HCT116 (cell line): ENCODE measurements at regions not wholly inside any gene's neighbourhood (a gene's known extent, or its start where the extent isn't known, plus 50 kb on each side); places are given as distances from the start of the nearest gene placed in this dataset.

Experiments
- ATAC-seq: fragments of 200-7000 bp; cut with Tn5 transposase; 2 replicates; pipeline ENCODE4 v1.9.1; 2020; ENCODE audit warnings: mild to moderate bottlenecking, moderate library complexity
- BruUV-seq: library from RNA; stranded (reverse); fragments of 400-500 nt; replicated peaks from 2 replicates; lab custom pipeline; 2021; lab: Mats Ljungman, UMichigan
- CTCF ChIA-PET: fragments of 300-600 bp; sonication (Branson Sonifier 250); formaldehyde crosslinking; loops from one replicate; lab custom pipeline; 2021; ENCODE audit warnings: antibody characterized with exemption; lab: Charles Lee
- POLR2A ChIA-PET: fragments of 300-600, 350-600 bp; sonication (Branson Sonifier 250); formaldehyde crosslinking; loops from one replicate; lab custom pipeline; 2021; ENCODE audit warnings: antibody characterized with exemption; lab: Charles Lee
- RAD21 ChIA-PET, 2 experiments: fragments of 300-600 bp; sonication (Branson Sonifier 250); formaldehyde crosslinking; loops; one replicate each; lab custom pipeline; 2023; ENCODE audit warnings: low total read pairs in 2 of 2; ENCODE audit not compliant: uncharacterized antibody in 2 of 2, unreplicated experiment in 2 of 2, low non-redundant PET in 1 of 2; lab: Charles Lee
- DNase-seq: peaks from one replicate; pipeline ENCODE4 v3.0.0-alpha.2; 2010; ENCODE audit warnings: low read depth, low spot score
- H2AFZ ChIP-seq: fragments of 200-600 bp; shearing (Covaris generic), sonication (generic); 2 replicates; pipeline ENCODE4 v1.6.1; 2017; ENCODE audit warnings: low read depth, mixed run types, mixed read lengths, antibody characterized with exemption, low read length; ENCODE audit not compliant: poor library complexity, severe bottlenecking
- H3K27ac ChIP-seq: 2 replicates; pipeline ENCODE4 v1.5.1; 2012; ENCODE audit warnings: low read depth, low read length
- H3K27me3 ChIP-seq: fragments of 200-600 bp; sonication (generic); 2 replicates; pipeline ENCODE4 v1.6.1; 2016; ENCODE audit warnings: mixed run types, low read length, mixed read lengths; ENCODE audit not compliant: insufficient read depth
- H3K36me3 ChIP-seq, 2 experiments: fragments of 200-500 bp in 1 of 2; fragments of 200-600 bp in 1 of 2; sonication (Bioruptor generic) in 1 of 2; sonication (generic) in 1 of 2; 2 replicates each; pipeline versions ENCODE4 v1.5.1 to v1.6.1; 2014 to 2016; ENCODE audit warnings: low read length in 2 of 2, inconsistent platforms in 1 of 2, mixed read lengths in 1 of 2, mixed run types in 1 of 2; ENCODE audit not compliant: insufficient read depth in 2 of 2, control insufficient read depth in 1 of 2
- H3K4me1 ChIP-seq, 2 experiments: fragments of 200-600 bp in 1 of 2; sonication (generic) in 1 of 2; 2 replicates each; pipeline versions ENCODE4 v1.5.1 to v1.6.1; 2012 to 2017; ENCODE audit warnings: low read length in 2 of 2, inconsistent platforms in 1 of 2, mild to moderate bottlenecking in 1 of 2, mixed read lengths in 1 of 2, mixed run types in 1 of 2, moderate library complexity in 1 of 2; ENCODE audit not compliant: insufficient read depth in 2 of 2, control insufficient read depth in 1 of 2
- H3K4me2 ChIP-seq: fragments of 200-600 bp; sonication (generic); 2 replicates; pipeline ENCODE4 v1.6.1; 2017; ENCODE audit warnings: mixed run types, low read length, mixed read lengths
- H3K4me3 ChIP-seq, 2 experiments: fragments of 200-600 bp in 1 of 2; sonication (generic) in 1 of 2; replicated peaks in 1 of 2; 2 replicates each; pipeline ENCODE4 v1.5.1; 2011 to 2016; ENCODE audit warnings: low read length in 2 of 2, control low read depth in 1 of 2, low read depth in 1 of 2, mild to moderate bottlenecking in 1 of 2, mixed read lengths in 1 of 2, mixed run types in 1 of 2
- H3K79me2 ChIP-seq: fragments of 200-600 bp; sonication (generic); 2 replicates; pipeline ENCODE4 v1.6.1; 2017; ENCODE audit warnings: mild to moderate bottlenecking, mixed run types, low read length, moderate library complexity, mixed read lengths; ENCODE audit not compliant: insufficient read depth
- H3K9ac ChIP-seq: fragments of 200-600 bp; sonication (generic); 2 replicates; pipeline ENCODE4 v1.6.1; 2016; ENCODE audit warnings: low read length, mixed read lengths
- H3K9me2 ChIP-seq: fragments of 200-600 bp; sonication (generic), shearing (Covaris generic); 2 replicates; pipeline ENCODE4 v1.6.1; 2017; ENCODE audit warnings: mixed run types, mild to moderate bottlenecking, moderate library complexity; ENCODE audit not compliant: insufficient read depth
- H3K9me3 ChIP-seq, 2 experiments: fragments of 200-500 bp in 1 of 2; fragments of 200-600 bp in 1 of 2; sonication (Bioruptor generic) in 1 of 2; sonication (generic) in 1 of 2; 2 replicates each; pipeline ENCODE4 v1.6.1; 2014 to 2017; ENCODE audit warnings: low read length in 2 of 2, mixed read lengths in 2 of 2, inconsistent platforms in 1 of 2, low read depth in 1 of 2, mild to moderate bottlenecking in 1 of 2, mixed run types in 1 of 2, moderate library complexity in 1 of 2; ENCODE audit not compliant: control insufficient read depth in 1 of 2, insufficient read depth in 1 of 2
- H4K20me1 ChIP-seq: fragments of 200-600 bp; sonication (generic), shearing (Covaris generic); 2 replicates; pipeline ENCODE4 v1.6.1; 2017; ENCODE audit warnings: mixed run types, mild to moderate bottlenecking, moderate library complexity; ENCODE audit not compliant: insufficient read depth
- ATF3 ChIP-seq: IDR thresholded peaks from 2 replicates; pipeline ENCODE4 v1.6.1; 2012
- CBX3 ChIP-seq: IDR thresholded peaks from 2 replicates; pipeline ENCODE4 v1.6.1; 2012; ENCODE audit warnings: low read depth
- CEBPB ChIP-seq: IDR thresholded peaks from 2 replicates; pipeline ENCODE4 v1.6.1; 2012; ENCODE audit warnings: low read depth
- ELF1 ChIP-seq: IDR thresholded peaks from 2 replicates; pipeline ENCODE4 v1.6.1; 2012; ENCODE audit warnings: low read depth, borderline replicate concordance
- EZH2 ChIP-seq: fragments of 200-600 bp; sonication (generic); IDR thresholded peaks from 2 replicates; pipeline ENCODE4 v1.6.1; 2017; ENCODE audit warnings: antibody characterized with exemption, mixed run types
- EZH2phosphoT487 ChIP-seq: fragments of 200-600 bp; IDR thresholded peaks from 2 replicates; pipeline ENCODE4 v1.6.1; 2018; ENCODE audit warnings: antibody characterized with exemption, borderline replicate concordance
- FOSL1 ChIP-seq: IDR thresholded peaks from 2 replicates; pipeline ENCODE4 v1.6.1; 2012; ENCODE audit warnings: low read depth
- POLR2A ChIP-seq: IDR thresholded peaks from 2 replicates; pipeline ENCODE4 v1.7.0; 2011; ENCODE audit warnings: borderline replicate concordance; ENCODE audit not compliant: insufficient read depth, insufficient read length; ENCODE audit errors: extremely low read depth
- POLR2AphosphoS5 ChIP-seq: IDR thresholded peaks from 2 replicates; pipeline ENCODE4 v1.6.1; 2011; ENCODE audit warnings: mild to moderate bottlenecking, low read depth, low read length, moderate library complexity
- SIN3A ChIP-seq: IDR thresholded peaks from 2 replicates; pipeline ENCODE4 v1.6.1; 2012; ENCODE audit warnings: low read depth
- SP1 ChIP-seq: IDR thresholded peaks from 2 replicates; pipeline ENCODE4 v1.6.1; 2012; ENCODE audit warnings: low read depth
- SRF ChIP-seq: IDR thresholded peaks from 2 replicates; pipeline ENCODE4 v1.6.1; 2012; ENCODE audit warnings: low read depth
- TCF7L2 ChIP-seq: IDR thresholded peaks from 2 replicates; pipeline ENCODE4 v1.7.0; 2011; ENCODE audit warnings: borderline replicate concordance, inconsistent platforms; ENCODE audit not compliant: insufficient read depth, insufficient read length; ENCODE audit errors: extremely low read depth
- YY1 ChIP-seq: IDR thresholded peaks from 2 replicates; pipeline ENCODE4 v1.6.1; 2011; ENCODE audit warnings: low read length, low read depth, moderate library complexity, mild to moderate bottlenecking; ENCODE audit not compliant: insufficient replicate concordance; ENCODE audit errors: extremely low read depth
- ZFX ChIP-seq: fragments of 450-650 bp; IDR thresholded peaks from 2 replicates; pipeline ENCODE4 v1.6.1; 2017
- ZNF274 ChIP-seq: fragments of 200-500 bp; sonication (Bioruptor generic); IDR thresholded peaks from 2 replicates; pipeline ENCODE4 v1.6.1; 2014; ENCODE audit warnings: mild to moderate bottlenecking, low read depth, low read length, inconsistent platforms
- intact Hi-C: fragments of 100-400 bp; cut with micrococcal nuclease; formaldehyde crosslinking; loops from 2 replicates; pipeline ENCODE4 v1.10.0; 2022

- Histone ChIP-seq H3K27ac (no peak overlapping the region), H3K9ac (no peak overlapping the region), H3K9me2 (no peaks in the 10 kb centered on the region), H3K27me3 (no peaks in the 10 kb centered on the region), H3K4me1 (no peaks in the 10 kb centered on the region), H3K4me3 (no peak overlapping the region), H3K79me2 (no peaks in the 10 kb centered on the region), H3K36me3 (no peaks in the 10 kb centered on the region), H3K9me3 (no peaks in the 10 kb centered on the region), H4K20me1 (no peaks in the 10 kb centered on the region), H2AFZ (peak overlapping the region; percentile 18), H3K4me2 (no peak overlapping the region)
- TF ChIP-seq CBX3 (no peak), EZH2 (no peak), SRF (no peak), ATF3 (no peak), FOSL1 (no peak), EZH2phosphoT487 (no peak), ZNF274 (no peak), POLR2AphosphoS5 (no peak), ELF1 (no peak), CEBPB (no peak), POLR2A (no peak), YY1 (no peak), SIN3A (no peak), ZFX (no peak), SP1 (no peak)
- DNase-seq (no peak), ATAC-seq (no peak)
- RAD21 ChIA-PET, result no interaction called here
- intact Hi-C loops, result no loop called here
- BruUV-seq, result no TSS peak
- CTCF ChIA-PET, result no interaction called here
- POLR2A ChIA-PET, result no interaction called here
Measured at GRCh38 chr4:29326816-29327215, 1393.4 kb upstream of the PCDH7 start.

- Histone ChIP-seq H2AFZ (no peak overlapping the region), H3K27me3 (no peaks in the 10 kb centered on the region), H3K9me2 (no peaks in the 10 kb centered on the region), H3K9me3 (no peaks in the 10 kb centered on the region), H3K4me3 (no peak overlapping the region), H3K4me1 (no peaks in the 10 kb centered on the region), H3K4me2 (no peak overlapping the region), H3K79me2 (no peaks in the 10 kb centered on the region), H3K27ac (no peak overlapping the region), H3K36me3 (no peaks in the 10 kb centered on the region), H3K9ac (no peak overlapping the region), H4K20me1 (no peaks in the 10 kb centered on the region)
- intact Hi-C loops, result no loop called here
- BruUV-seq, result no TSS peak
- no peak for TF ChIP-seq TCF7L2
- ChIA-PET RAD21 (no interaction called here), POLR2A (no interaction called here), CTCF (no interaction called here)
- ATAC-seq (no peak), DNase-seq (no peak)
Measured at GRCh38 chr4:29336861-29337260, 1383.3 kb upstream of the PCDH7 start.
